ENCODE measurements at regions not wholly inside any gene's neighbourhood (a gene's known extent, or its start where the extent isn't known, plus 50 kb on each side); places are given as distances from the start of the nearest gene placed in this dataset.

DNA sequence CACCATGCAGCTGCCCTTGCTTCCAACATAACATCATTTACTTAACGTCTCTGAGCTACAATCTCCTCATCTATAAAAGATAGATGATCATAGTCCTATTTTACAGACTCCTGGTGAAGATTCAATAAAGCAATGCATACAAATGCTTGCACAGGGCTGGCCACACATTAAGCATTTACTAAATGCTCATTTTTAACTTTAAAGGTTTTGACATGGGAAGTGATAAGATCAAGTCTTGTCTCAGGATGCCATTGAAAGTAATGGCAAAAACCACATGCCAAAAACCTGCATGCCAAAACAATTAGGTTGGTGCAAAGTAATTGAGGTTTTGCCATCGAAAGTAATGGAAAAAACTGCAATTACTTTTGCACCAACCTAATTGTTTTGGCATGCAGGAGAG, 181.2 kb upstream of the ADRA1B start:
- TF ChIP-seq POLR2AphosphoS5 (IDR thresholded peaks at IDR 0.05; ENCODE audit: insufficient read depth, low read depth, low read length) = no peak
- TF ChIP-seq MYC (IDR thresholded peaks at IDR 0.05; ENCODE audit: low read depth, low read length) = no peak
- TF ChIP-seq, protein P1, sequence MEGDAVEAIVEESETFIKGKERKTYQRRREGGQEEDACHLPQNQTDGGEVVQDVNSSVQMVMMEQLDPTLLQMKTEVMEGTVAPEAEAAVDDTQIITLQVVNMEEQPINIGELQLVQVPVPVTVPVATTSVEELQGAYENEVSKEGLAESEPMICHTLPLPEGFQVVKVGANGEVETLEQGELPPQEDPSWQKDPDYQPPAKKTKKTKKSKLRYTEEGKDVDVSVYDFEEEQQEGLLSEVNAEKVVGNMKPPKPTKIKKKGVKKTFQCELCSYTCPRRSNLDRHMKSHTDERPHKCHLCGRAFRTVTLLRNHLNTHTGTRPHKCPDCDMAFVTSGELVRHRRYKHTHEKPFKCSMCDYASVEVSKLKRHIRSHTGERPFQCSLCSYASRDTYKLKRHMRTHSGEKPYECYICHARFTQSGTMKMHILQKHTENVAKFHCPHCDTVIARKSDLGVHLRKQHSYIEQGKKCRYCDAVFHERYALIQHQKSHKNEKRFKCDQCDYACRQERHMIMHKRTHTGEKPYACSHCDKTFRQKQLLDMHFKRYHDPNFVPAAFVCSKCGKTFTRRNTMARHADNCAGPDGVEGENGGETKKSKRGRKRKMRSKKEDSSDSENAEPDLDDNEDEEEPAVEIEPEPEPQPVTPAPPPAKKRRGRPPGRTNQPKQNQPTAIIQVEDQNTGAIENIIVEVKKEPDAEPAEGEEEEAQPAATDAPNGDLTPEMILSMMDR (IDR thresholded peaks at IDR 0.05; ENCODE audit: extremely low read depth in 1 of 2, insufficient read depth in 1 of 2, low read depth in 1 of 2, low read length in 2 of 2) = no peak
- TF ChIP-seq POLR2A (IDR thresholded peaks at IDR 0.05; ENCODE audit: low read depth, low read length) = no peak
- no peak for TF ChIP-seq GATA2 (IDR thresholded peaks at IDR 0.05; ENCODE audit: insufficient read depth, insufficient read length, low read depth, low read length)
- TF ChIP-seq EZH2 (IDR thresholded peaks at IDR 0.05; ENCODE audit: borderline replicate concordance, low read depth, low read length, severe bottlenecking) = no peak
- TF ChIP-seq FOS (IDR thresholded peaks at IDR 0.05; ENCODE audit: borderline replicate concordance, insufficient read depth, low read length) = no peak
